IPS DF 4.7 (cell line): ENCODE measurements at regions not wholly inside any gene's neighbourhood (a gene's known extent, or its start where the extent isn't known, plus 50 kb on each side); places are given as distances from the start of the nearest gene placed in this dataset.
"Not testable (repeated sequence)": the region's sequence is repeated elsewhere in the genome, so short reads cannot be mapped to it uniquely, and the experiment has no call there.

ENCODE experiments used
- DNase-seq: peaks from one replicate; pipeline ENCODE4 v3.0.0-alpha.2; 2013; ENCODE audit warnings: low spot score; ENCODE audit errors: extremely low read depth

DNA sequence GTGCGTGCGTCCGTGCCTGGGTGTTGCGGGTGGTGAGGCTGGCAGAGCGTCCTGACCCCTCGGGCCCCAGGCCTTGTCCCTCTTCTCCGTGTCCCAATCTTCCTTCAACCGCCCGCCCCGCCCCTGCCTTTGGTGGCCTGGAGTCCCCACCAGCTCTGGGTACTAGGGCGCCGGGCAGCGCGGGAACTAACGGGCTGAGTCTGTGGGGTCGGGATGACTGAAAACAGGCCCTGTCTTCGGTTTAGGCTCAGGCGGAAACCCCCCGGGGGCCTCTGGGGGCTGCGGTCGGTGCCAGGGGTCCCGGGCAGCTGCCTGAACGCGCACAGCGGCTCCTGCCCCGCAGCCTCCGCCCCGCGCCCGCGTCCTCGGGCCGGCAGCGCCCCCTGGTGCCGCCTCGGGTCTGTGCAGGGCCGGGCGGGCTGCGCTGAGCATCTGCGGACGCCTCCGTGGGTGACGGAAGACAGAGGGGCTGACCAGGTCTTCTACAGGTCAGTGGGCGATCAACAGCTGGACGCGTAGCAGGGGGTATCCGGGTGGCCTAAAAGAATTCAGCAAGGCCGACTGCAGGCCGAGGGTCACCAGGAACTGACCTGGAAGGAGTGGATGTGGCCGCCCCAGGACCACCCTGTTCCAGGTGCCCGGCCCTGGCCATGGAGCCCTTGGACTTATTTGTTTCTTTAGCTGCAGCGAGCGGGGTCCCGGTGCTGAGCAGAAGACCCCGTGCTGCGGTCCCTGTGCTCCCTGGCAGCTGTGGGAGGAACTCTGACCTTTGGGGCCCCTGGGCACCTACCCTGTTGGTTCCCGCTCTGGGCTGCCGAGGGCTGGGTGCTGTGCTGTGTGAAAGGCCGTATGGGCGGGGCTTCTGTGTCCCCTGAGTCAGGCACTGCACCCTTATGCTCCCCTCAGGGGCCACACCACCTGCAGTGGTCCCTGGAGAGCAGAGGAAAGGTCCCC is 130.2 kb upstream of the LPCAT1 start:
- not testable (repeated sequence) for DNase-seq

DNA sequence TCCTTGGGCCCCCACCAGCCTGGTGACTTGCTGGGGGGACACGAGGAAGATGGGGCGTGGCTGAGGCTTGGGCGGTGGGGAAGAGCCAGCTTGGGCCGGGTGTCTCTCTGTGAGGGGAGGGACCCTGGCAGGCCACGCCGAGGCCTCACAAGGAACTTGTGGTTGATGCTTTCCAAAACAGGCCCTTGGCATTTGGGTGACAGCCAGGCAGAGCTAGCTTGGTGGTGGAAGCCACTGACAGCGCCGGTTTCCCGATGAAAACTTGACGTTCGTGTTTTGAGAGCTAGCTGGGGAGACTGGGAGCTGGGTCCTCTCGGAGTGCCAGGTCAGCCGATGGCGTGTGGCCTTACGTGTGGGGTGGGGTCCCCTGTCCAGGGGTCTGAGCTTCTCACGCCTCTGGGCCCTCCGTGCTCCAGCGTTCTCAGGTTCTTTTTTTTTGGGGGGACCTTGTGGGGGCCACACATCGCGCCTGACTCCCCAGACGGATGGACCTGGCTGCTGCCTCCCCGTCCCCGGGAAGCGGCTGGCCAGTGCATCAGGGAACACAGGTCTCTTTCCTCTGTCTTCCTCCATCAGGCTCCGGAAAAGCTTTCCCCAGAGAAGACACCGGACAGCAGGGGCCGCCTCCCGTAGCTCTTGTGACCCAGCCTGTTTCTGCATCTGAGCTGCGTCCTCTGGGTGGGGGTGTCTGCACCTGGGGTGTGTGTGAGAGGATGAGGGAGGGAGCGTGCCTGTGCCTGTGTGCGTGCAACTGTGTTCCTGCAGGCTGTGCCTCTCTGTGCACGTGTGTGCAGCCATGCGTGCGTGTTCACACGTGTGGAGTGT is 129.3 kb upstream of the LPCAT1 start:
- DNase-seq = no peak

DNA sequence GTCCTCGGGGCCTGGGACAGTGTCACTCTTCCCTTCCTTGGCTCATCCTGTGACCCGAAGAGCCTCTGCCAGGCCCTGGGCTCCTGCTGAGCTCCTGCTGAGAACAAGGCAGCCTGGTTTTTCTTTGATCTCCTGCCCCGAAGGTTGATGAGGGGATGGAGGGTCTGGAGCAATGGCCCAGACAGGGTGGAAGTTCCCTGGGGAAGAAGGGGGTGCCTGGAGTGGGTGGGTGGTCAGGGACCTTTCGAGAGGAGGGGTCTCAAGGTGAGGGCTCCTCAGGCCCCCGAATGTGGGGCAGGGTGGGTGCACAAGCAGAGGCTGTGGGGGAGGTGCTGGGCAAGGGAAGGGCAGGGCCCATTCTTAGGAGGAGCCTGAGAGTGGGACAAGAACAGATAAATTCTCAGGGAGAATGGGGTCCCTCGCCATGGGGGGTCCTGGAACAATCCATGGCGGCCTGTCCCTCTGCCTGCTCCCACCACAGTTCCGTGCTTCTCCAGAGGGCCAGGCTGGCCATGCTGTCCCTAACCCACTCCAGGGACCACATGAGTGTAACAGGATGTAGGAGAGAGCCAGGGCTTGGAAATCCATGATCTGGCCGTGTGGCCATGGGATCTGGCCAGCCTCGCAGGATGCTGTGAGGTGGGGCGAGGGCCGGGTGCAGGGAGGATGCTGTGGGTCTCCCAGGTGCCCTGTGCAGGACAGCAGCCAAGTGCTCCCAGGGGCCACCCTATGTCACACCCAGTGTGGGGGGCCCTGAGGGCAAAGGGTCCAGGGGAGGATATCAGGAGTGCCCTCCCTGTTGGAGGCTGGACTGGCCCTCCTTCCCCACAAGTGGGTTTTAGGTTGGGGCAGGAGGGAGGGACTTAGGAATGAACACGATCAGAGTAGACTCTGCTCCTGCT is 128.5 kb upstream of the LPCAT1 start:
- DNase-seq = no peak

DNA sequence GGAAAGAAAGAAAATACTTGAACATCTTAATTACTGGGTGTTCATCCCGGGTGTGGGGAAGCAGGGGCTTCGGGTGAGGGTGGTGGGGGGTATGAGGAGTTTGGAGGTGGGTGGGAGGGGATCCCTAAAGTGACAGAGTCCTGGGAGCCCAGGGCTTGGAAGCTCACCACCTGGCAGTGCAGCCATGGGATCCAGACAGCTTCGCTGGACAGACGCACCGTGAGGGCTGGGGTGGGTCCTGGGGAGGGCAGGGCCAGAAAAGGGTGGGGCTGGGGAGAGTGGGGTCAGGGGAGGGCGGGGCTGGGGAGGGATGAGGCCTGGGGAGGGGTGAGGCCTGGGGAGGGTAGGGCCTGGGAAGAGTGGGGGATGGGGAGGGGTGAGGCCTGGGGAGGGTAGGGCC is 127.5 kb upstream of the LPCAT1 start:
- DNase-seq = no peak

DNA sequence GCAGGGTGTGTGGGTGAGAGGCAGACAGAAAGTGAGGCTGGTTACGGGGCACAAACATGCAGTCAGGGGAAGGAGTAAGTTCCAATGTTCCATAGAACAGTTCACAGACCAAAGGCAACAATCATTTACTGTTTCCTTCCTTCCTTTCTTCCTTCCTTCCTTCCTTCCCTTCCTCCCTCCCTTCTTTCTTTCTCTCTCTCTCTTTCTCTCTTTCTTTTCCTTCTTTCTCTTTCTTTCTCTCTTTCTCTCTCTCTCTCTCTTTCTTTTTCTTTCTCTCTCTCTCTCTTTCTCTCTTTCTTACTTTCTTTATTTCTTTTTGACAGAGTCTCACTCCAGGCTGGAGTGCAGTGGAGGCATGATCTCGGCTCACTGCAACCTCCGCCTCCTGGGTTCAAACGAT is 125.8 kb upstream of the LPCAT1 start:
- DNase-seq = no peak

DNA sequence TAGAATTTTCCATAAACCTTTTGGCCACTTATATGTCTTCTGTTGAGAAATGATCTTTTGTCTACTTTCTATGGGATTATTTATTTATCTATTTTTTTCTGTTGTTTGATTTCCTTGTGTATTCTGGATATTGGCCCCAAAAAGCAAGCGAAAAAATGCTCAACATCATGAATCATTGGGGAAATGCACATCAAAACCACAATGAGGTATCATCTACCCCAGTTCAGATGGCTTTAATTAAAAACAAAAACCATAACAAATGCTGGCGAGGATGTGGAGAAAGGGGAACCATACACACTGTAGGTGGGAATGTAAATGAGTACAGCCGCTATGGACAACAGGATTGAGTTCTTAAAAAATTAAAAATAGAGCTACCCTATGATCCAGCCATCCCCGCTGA is 125.0 kb upstream of the LPCAT1 start:
- DNase-seq = no peak

DNA sequence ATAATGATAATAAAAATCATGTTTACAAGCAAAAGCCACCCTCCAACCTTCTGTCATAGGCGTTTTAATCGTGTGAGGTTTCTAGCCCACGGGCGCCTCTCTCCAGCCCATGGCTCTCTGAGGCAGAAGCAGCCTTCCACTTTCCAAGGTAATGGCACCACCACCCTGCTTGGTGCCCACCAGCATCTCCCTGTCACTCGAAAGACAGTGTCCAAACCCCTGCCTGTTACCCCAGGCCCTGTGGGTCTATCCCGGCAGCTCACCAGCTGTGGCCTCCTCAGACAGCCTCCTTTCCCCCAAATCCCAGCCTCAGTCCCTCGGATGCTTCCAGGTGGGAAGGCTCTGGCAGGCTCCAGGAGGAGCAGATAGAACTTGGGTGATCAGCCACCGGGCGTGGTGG is 123.8 kb upstream of the LPCAT1 start:
- DNase-seq = no peak

DNA sequence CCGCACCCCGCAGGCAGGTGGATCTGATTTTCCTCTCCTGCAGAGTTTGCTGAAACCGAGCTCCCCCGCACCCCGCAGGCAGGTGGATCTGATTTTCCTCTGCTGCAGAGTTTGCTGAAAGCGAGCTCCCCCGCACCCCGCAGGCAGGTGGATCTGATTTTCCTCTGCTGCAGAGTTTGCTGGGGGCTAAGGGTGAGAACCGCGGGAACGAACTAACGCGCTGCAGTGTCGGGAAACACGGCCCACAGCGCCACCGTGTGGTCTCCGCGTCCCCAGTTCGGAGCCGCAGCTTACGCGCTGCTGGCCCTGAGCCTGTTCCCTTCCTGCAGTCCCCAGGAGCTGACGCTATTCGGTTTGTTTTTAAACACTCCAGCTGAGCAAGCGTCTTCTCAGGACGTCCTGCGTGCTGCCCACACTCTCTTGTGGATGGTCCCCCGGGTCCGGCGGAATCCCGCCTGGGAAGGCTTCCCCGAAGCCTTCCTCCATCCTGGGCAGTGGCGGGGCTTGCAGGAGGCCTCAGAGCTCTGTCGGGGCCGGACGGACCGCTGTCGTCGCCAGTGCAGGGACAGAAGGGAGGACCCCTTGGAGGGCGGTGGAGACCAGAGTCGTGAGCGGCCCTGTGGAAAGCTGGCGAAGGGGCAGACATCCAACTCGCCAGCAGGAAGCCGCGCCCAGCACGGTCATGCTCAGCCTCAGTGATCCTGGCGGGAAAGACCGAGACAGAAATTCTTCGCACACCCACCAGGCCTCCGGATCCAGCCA is 121.2 kb upstream of the LPCAT1 start:
- no peak for DNase-seq

DNA sequence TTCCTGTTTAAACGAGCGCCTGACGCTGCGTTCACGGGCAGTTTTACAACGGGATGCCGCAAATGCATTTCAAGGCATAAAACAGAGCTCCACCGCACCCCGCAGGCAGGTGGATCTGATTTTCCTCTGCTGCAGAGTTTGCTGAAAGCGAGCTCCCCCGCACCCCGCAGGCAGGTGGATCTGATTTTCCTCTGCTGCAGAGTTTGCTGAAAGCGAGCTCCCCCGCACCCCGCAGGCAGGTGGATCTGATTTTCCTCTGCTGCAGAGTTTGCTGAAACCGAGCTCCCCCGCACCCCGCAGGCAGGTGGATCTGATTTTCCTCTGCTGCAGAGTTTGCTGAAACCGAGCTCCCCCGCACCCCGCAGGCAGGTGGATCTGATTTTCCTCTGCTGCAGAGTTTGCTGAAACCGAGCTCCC is 120.6 kb upstream of the LPCAT1 start:
- DNase-seq = not testable (repeated sequence)

DNA sequence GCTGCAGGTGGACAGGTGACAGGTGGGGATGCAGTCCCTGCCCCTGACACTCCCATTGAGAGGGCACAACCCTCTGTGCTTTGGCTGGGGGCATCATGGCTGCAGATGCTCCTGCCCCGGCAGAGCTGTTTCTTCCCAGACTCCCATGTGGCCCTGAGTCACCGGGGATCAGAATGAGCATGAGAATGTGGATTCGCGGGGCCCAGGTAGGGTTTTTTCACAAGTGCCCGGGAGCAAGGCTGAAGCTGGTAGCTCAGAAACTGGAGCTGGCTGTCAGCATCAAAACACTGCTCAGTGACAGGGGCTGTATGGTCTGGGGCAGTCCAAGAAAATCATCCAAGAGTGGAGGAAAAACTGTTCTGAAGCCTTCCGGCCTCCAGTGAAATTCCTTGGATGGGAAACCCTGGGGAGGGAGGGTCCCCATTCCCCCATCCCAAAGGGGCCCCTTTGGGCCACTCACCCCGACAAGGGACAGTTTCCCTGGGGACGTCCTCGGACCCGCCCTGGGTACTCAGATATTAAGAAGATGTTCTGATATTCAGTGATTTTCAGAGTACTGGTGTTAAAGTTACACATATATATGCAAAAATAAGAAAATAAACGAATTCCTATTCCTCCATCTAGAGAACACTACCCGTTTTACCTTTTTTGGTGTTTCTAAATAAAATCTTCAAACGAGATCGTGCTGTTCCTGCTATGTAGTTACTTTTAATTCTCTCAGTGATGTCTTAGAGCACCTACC is 120.1 kb upstream of the LPCAT1 start:
- DNase-seq = no peak

DNA sequence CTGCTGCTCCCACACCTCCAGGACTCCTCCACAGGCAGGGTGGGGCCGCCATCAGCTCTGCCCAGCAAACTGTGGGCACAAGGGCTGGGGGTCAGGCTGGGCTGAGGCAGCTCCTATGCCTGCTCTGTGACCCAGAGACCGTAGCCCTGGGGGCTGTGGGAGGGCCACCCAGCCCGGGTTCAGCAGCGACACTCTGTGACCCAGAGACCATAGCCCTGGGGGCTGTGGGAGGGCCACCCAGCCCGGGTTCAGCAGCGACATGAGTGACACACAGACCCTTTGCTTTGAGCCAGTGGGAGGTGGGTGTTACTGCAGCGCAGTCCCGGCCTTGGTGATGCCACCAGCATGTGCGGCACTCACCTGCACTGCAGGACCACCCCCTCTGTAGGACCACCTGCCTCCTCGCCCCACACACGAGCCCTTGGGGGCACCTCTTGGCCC is 118.9 kb upstream of the LPCAT1 start:
- no peak for DNase-seq

DNA sequence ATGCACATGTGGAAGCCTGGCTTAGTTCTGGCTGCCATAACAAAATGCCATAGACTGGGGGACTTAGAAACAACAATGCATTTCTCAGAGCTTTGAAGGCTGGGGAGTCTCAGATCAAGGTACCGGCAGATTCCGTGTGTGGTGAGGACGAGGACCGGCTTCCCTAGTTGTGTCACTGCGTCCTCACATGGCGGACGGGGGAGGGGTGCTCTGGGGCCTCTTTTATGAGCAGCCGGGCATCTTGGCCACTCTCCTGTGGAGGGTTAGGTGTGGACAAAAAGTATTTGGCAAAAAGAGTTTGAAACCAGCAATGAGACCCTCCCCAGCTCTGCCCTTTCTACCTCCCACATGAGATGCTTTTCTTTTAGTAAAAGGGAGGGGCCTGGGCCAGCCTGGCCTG is 118.5 kb upstream of the LPCAT1 start:
- DNase-seq = no peak

DNA sequence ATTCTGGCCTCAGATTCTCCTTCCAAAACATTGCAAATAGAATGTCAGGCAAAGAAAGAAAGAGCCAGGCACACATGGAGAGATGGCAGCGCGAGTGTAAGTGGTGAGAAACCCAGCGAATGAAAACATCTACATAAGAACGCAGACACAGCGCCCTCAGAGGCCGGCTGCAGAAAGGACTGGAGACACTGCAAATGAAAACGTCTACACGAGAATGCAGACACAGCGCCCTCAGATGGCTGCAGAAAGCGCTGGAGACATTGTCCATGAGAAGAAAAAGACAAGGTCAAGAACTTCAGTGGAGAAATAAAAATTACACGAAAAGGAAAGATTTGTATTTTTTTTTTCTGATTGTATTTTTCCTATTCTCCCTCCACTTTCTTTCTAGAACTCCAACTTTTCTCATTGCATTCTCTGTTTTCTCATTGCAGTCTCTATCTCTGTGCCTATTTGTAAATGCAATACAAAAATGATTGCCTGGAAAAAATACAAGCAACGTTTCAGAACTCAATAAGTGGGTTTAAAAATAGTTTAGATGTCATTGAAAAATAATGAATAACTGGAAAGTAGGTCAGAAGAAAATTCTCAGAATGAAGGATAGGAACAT is 117.9 kb upstream of the LPCAT1 start:
- peak; percentile 75 for DNase-seq

DNA sequence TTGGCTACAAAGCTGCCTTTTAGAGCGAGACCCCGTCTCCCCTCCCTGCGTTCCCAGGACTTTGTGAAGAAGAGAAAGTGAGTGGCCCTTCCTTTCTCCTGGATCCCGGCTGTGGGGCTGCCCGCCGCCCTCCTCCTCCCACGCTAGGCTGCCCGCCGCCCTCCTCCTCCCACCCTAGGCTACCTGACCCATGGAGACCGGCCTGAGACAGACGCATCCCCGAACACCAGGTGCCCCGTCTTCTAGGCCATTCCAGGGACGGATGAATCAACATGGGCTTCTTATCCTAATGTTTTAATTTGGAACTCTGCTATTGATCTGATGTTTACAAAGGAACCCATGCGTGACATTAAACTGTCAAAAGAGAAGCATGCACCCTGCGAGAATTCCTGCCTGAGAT is 117.3 kb upstream of the LPCAT1 start:
- no peak for DNase-seq

DNA sequence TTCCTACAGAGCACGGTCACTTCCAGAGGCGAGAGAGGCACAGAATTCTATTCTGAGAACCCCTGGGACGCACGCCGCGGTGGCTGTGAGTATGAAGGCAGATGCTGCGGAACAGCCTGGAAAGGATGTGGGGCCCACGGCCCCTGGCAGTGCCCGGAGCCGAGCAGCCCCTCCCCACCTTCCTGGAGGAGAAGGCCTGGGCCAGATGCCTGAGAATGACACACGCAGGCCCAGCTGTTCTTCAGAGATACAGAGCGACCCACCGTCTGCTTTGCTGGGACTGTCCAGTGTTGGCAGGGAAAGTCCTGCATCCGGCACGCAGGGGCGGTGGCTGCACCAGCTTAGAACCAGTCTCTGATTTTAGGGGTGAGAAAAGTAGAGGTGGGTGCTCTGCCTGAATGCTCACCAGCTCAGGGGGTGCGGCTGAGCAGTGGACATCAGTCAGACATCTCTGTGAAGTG is 116.7 kb upstream of the LPCAT1 start:
- DNase-seq = no peak

DNA sequence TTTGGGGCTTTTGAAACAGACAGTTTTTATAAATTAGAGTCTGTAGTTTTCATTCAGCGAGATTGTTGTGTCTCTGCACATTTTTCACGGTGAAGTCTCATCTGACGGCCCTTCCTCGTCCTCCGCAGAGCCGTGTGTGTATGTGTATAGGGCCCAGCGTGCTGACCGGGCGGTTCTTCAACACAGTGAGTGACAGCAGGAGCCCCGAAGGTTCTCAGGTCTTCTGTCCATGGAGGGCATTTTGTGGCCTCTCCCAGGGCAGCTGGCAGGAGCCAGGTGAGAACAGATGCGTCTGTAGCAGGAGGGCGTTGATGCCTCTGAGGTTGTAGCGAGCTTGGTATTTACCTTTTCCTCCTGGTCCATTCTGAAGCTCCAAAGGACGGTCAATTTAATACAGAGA is 116.0 kb upstream of the LPCAT1 start:
- no peak for DNase-seq

DNA sequence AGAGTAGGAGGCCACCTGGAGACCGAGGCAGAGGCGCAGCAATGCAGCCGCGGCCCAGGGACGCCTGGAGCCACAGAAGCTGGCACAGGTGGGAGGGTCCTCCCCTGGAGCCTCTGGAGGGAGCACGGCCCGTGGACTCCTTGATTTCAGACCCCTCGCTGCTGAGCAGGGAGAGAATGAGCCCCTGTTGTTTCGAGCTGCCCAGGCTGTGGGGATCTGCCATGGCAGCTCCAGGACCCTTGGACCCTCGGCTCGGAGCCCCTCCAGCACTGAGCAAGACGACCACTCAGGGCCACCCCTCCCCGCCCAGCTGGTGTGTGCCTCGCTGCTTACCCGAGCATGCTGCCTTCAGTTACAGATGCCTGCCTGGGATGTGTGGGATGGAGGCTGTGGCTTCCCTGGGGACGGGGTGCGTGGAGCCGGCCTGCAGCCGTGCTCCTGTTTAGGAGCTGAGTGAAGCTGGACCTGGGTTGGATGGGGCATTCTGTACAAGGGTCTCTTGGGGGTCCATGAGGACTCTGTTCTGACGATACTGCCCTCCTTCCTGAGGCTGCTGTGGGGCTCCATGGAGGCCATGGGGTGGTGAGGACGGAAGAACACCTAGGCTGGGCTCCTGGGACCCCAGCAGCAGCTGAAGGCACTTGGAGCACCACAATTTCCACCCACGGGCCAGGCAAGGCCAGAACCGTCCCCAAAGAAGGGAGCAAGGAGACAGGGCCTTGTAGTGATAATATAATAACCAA is 115.1 kb upstream of the LPCAT1 start:
- DNase-seq = no peak

DNA sequence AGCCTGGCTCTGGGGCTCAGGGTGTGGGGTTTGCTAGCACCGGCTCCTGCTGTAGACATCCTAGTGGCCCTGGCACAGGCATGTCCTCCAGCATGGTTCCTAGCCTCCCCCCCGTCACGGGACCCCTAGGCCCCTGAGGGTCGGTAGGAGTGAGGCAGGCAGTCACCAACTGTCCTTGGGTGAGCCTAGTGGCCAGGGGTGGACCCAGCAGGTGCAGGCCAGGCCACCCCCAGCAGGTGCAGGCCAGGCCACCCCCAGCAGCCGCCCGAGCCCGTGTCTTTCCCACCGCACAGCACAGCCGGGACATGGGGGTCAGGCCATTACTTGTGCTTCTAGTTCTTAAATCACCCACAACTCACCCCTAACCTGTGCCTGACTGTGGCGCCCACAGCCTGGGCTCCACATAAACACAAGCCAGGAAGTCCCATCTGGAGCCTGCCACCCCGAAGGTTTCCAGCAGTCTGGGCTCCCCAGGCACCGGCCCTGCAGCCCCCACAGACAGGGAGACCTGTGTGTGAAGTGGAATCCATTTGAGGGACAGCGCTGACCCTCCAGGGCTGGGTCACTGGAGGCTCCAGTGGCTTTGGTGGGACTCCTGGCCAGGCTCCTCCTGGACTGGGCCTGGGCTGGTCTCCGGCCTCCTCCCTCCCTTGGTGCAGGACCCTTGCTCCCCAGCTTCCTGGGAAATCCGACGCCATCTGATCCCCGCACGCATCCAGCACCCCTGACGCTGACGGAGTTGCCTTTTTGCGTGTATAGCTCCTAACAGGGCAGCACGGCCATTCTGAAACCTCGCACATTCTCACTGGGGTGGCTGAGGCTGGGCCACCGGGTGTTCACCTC is 114.1 kb upstream of the LPCAT1 start:
- no peak for DNase-seq
